Retinal pigment epithelial cell (primary cell): ENCODE measurements at regions not wholly inside any gene's neighbourhood (a gene's known extent, or its start where the extent isn't known, plus 50 kb on each side); places are given as distances from the start of the nearest gene placed in this dataset.

Experiments
- DNase-seq: peaks from one replicate; pipeline ENCODE4 v3.0.0-alpha.2; 2010; ENCODE audit warnings: low read depth
- H3K4me3 ChIP-seq: 2 replicates; pipeline ENCODE4 v1.5.1; 2011; ENCODE audit warnings: mild to moderate bottlenecking, low read length, control low read depth, moderate library complexity
- CTCF ChIP-seq: conservative IDR thresholded peaks from 2 replicates; pipeline ENCODE4 v1.5.1; 2011; ENCODE audit warnings: low read depth, low read length, control low read depth, inconsistent platforms

DNA sequence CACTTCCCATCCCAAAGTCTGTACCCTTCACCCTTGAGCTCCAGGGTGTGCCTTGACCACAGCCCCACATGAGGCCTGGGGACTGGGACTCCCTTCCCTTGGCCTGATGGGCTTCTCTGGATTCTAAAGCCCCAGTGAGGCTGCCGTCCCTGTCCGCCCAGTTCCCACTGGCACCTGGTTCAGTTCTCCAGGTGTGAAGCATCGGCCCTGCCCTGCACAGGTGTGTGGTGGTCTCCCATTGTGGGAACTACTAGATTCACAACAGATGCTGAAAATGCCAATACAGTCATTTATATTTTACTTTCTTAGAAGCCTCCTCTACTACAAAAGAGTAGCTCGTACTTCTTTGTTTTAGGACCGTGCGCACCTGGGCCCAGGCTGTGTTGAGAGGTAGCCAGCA is 72.8 kb downstream of the TTLL2 start:
- DNase-seq, result no peak
- TF ChIP-seq CTCF, result no peak
- H3K4me3 ChIP-seq, result no peak overlapping the region

DNA sequence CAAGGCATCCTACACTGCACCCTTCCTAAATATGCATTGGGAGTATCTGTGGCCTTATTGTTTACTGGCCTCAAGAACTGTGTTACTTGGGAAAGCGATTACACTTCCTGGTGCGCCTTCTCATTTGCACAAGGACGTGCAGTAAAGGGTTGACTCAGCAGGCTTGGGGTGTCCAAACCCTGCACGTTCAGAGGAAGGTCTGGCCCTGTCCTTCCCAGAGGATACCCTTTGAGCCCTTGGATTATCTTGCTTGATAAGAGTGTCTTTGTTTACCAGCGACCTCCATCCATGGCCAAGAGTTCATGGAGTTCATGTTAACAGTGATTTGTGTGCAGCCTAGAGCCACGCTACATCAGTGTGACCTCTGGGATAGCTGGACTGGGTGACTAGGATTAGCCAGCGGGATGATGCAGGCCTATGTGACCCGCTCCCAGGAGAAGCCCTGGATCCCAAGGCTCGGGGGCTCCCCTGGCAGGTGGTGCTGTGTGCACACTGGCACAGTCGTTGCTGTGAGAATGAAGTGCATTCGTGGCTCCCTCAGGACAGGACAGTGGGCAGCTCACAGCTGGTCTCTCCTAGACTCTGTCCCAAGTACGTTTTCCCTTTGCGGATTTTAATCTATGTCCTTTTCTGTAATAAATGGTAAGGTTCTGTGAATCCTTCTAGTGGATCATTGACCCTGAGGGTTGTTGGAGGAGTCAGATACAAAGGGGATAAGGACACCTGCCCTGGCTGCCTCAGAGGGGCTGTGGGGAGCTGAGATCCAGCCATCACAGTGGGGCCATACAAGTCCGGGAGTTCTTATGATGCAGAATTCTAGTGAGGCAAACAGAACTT is 73.5 kb downstream of the TTLL2 start:
- no peak overlapping the region for H3K4me3 ChIP-seq
- no peak for TF ChIP-seq CTCF
- no peak for DNase-seq

- no peak for DNase-seq
- H3K4me3 ChIP-seq, result no peak overlapping the region
- no peak for TF ChIP-seq CTCF
Measured at GRCh38 chr6:167399051-167399387, 74.1 kb downstream of the TTLL2 start.

DNA sequence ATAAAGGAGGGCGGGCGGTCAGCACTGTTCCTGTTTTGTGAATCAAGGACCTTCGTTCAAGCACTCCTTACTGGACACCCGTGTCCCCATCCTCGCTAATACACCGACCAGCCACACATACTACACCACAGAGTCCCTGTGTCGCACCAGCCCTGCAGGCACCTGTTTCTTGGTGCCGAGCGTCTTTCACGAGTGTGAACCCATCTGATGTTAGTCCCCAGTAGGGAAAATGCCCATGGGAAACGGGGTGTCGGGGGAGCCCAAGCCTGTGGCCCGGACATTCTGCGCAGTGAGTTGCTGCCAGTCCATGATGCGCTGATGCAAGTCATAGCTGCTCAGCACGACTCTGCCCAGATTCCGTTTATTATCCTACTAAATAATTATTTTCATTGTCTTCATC is 74.7 kb downstream of the TTLL2 start:
- no peak overlapping the region for H3K4me3 ChIP-seq
- DNase-seq, result no peak
- TF ChIP-seq CTCF, result no peak

GRCh38 chr6:167400482-167401138 is 75.7 kb downstream of the TTLL2 start:
- no peak for TF ChIP-seq CTCF

DNA sequence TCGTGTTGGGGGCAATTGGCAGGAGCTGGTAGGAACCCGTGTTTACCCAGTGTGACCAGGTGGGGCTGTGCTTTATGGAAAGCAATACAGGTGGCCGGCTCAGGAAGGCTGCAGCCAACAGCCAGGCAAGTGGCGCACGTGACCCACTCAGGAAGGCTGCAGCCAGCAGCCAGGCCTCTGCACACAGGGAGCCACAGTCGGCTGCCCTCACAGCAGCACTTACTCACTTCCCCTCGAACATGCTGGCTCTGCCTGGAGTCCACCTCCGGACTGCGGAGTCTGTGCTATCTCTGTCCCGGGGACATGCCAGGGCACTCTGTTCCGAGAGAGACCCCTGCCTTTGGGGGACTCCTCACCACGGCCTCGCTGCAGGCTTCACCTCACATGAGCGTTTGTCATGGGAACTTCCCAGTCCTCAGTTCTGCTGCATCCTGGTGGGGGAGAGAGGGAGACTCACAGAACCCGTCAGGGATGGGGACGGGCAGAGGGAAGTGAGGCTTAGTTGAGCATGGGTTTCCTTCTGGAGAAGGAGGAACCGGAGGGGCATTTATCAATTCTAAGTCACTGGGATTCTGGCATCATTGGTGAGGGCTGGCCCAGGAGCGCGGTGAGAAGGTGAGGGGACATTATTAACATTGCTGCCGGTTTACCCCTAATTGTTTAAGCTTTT is 76.8 kb downstream of the TTLL2 start:
- DNase-seq, result no peak
- no peak overlapping the region for H3K4me3 ChIP-seq
- TF ChIP-seq CTCF, result no peak

More at GRCh38 chr6:167400482-167401138, 75.7 kb downstream of the TTLL2 start:
- DNase-seq, result no peak
- H3K4me3 ChIP-seq, result no peak overlapping the region
